KMS-11 (cell line): ENCODE measurements at regions not wholly inside any gene's neighbourhood (a gene's known extent, or its start where the extent isn't known, plus 50 kb on each side); places are given as distances from the start of the nearest gene placed in this dataset.

Experiments used
- H2AFZ ChIP-seq: fragments of 200-600 bp; sonication (generic); 2 replicates; pipeline ENCODE4 v1.6.1; 2016; ENCODE audit warnings: antibody characterized with exemption, mixed run types, low read depth
- H3K27ac ChIP-seq: fragments of 200-600 bp; sonication (generic); 2 replicates; pipeline ENCODE4 v1.6.1; 2016; ENCODE audit warnings: mild to moderate bottlenecking, mixed run types
- H3K27me3 ChIP-seq: fragments of 200-600 bp; sonication (generic); 2 replicates; pipeline ENCODE4 v1.6.1; 2017; ENCODE audit warnings: mild to moderate bottlenecking, low read depth, mixed run types, moderate library complexity; ENCODE audit not compliant: insufficient read depth
- H3K36me3 ChIP-seq: fragments of 200-600 bp; sonication (generic); 2 replicates; pipeline ENCODE4 v1.6.1; 2017; ENCODE audit warnings: mild to moderate bottlenecking, mixed run types; ENCODE audit not compliant: insufficient read depth
- H3K4me1 ChIP-seq: fragments of 200-600 bp; sonication (generic); 2 replicates; pipeline ENCODE4 v1.6.1; 2016; ENCODE audit warnings: mild to moderate bottlenecking, low read depth, mixed run types; ENCODE audit not compliant: poor library complexity, severe bottlenecking
- H3K4me2 ChIP-seq: fragments of 200-600 bp; sonication (generic); 2 replicates; pipeline ENCODE4 v1.7.0; 2016; ENCODE audit warnings: mild to moderate bottlenecking, mixed run types
- H3K4me3 ChIP-seq: fragments of 200-600 bp; sonication (generic); IDR thresholded peaks from 2 replicates; pipeline ENCODE4 v1.6.1; 2017; ENCODE audit warnings: low read depth, low read length, mixed read lengths; ENCODE audit not compliant: insufficient read depth
- H3K79me2 ChIP-seq: fragments of 200-600 bp; sonication (generic); 2 replicates; pipeline ENCODE4 v1.6.1; 2016; ENCODE audit warnings: low read depth, mixed run types; ENCODE audit not compliant: insufficient read depth
- H3K9ac ChIP-seq: fragments of 200-600 bp; sonication (generic); 2 replicates; pipeline ENCODE4 v1.6.1; 2016; ENCODE audit warnings: mild to moderate bottlenecking, mixed run types
- H4K20me1 ChIP-seq: fragments of 200-600 bp; sonication (generic); 2 replicates; pipeline ENCODE4 v1.6.1; 2016; ENCODE audit warnings: mild to moderate bottlenecking, mixed run types; ENCODE audit not compliant: insufficient read depth
- TF ChIP-seq, protein P1 (sequence below): fragments of 200-600 bp; sonication (generic); conservative IDR thresholded peaks from 2 replicates; pipeline ENCODE4 v1.6.1; 2017; ENCODE audit warnings: low read depth, mild to moderate bottlenecking, antibody characterized with exemption, low read length, moderate library complexity, mixed read lengths

DNA sequence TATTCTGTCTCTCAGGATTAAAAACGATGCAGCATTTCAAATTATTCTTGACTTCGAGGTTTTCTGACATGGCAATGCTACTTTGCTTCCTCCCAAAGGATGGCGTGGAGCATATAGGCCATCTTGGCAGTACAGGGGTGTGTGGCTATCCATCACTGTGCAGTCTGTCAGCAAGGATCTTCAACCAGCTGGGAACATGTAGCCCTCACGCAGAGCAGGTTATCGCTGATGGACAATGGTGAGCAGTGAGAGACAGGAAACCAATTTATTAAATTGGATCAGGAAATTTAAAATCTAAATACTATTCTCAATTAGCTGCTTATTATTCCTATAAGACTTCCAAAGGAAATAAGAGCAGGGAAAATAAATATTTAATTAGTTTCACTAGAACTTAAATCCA, 615.3 kb downstream of the OTOL1 start:
- Histone ChIP-seq H3K27me3 (no peaks in the 10 kb centered on the region), H3K9ac (no peak overlapping the region), H3K4me3 (no peak overlapping the region), H4K20me1 (no peaks in the 10 kb centered on the region), H3K4me1 (no peaks in the 10 kb centered on the region), H3K36me3 (no peaks in the 10 kb centered on the region), H3K4me2 (no peak overlapping the region), H3K79me2 (no peaks in the 10 kb centered on the region), H3K27ac (no peak overlapping the region), H2AFZ (no peak overlapping the region)
- TF ChIP-seq, protein P1, sequence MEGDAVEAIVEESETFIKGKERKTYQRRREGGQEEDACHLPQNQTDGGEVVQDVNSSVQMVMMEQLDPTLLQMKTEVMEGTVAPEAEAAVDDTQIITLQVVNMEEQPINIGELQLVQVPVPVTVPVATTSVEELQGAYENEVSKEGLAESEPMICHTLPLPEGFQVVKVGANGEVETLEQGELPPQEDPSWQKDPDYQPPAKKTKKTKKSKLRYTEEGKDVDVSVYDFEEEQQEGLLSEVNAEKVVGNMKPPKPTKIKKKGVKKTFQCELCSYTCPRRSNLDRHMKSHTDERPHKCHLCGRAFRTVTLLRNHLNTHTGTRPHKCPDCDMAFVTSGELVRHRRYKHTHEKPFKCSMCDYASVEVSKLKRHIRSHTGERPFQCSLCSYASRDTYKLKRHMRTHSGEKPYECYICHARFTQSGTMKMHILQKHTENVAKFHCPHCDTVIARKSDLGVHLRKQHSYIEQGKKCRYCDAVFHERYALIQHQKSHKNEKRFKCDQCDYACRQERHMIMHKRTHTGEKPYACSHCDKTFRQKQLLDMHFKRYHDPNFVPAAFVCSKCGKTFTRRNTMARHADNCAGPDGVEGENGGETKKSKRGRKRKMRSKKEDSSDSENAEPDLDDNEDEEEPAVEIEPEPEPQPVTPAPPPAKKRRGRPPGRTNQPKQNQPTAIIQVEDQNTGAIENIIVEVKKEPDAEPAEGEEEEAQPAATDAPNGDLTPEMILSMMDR, result no peak

DNA sequence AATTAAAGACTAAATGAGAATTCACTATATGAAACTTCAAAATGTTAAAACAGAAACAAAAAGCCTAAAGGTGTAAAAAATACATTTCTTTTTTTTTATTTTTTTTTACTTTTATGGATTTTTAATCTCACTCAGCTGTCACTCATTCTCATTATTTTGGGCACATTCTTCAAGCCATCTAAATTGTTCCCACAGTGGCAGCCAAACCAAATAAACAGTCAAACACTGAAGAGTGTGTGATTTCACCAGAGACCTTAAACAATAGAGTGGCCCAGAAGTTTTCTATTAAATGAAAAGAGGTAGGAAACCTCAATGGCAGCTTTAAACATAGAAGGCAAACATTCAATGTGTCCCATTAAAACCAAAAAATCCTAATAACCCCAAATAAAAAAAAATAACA, 616.1 kb downstream of the OTOL1 start:
- H4K20me1 ChIP-seq, result no peaks in the 10 kb centered on the region
- H3K27me3 ChIP-seq, result no peaks in the 10 kb centered on the region
- no peak overlapping the region for H3K27ac ChIP-seq
- no peak overlapping the region for H3K9ac ChIP-seq
- H3K4me1 ChIP-seq, result peaks cover 6% of the 10 kb centered on the region
- no peak overlapping the region for H2AFZ ChIP-seq
- no peaks in the 10 kb centered on the region for H3K36me3 ChIP-seq
- no peaks in the 10 kb centered on the region for H3K79me2 ChIP-seq
- H3K4me2 ChIP-seq, result no peak overlapping the region
- H3K4me3 ChIP-seq, result no peak overlapping the region
- TF ChIP-seq, protein P1, result no peak

DNA sequence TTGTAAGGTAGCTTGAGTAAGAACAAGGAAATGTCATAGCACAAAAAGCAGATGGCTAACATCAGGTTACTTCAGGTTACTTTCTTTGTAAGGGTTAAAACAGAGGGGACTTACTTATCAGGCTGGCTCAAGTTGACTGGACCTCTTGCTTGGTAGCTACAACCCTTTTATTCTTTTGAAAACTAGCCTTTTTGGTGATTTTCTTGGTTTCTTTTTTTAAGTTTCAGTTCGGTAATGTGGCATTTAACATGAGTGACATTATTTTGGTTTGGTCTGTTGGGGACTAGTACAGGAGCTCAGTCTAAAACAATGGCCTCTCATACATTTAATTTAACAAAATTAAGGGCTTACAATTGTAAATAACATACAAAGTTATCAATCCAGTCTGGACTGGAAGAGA, 621.4 kb downstream of the OTOL1 start:
- Histone ChIP-seq H3K4me1 (peaks cover 15% of the 10 kb centered on the region), H3K36me3 (no peaks in the 10 kb centered on the region), H2AFZ (peak overlapping the region; percentile 50; the same call in 1 of the 2 replicates), H3K4me2 (peak overlapping the region; percentile 56), H3K9ac (peak overlapping the region; percentile 19; the same call in 1 of the 2 replicates), H3K4me3 (no peak overlapping the region), H3K27ac (peak overlapping the region; percentile 40), H3K79me2 (no peaks in the 10 kb centered on the region), H3K27me3 (no peaks in the 10 kb centered on the region), H4K20me1 (no peaks in the 10 kb centered on the region)
- TF ChIP-seq, protein P1, result no peak

DNA sequence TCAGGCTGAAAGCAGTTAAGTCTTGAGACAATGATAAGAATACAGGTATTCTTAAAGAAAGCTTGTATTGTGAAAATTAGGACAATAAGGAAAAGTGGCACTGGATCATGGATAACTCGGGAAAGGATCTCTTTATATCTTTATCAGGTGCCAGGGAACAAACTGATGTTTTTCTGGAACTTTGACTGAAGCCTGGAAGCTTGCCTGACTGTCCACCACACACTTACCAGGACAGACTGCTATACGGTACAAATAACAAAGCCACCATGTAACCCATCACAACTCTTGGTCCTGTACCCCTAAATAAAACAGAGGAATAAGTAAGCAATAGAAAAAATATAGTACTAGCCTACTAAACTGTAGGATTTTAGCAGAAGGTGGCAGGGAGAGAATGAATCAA, 623.0 kb downstream of the OTOL1 start:
- no peak overlapping the region for H3K4me2 ChIP-seq
- H3K79me2 ChIP-seq, result no peaks in the 10 kb centered on the region
- H4K20me1 ChIP-seq, result no peaks in the 10 kb centered on the region
- no peak overlapping the region for H2AFZ ChIP-seq
- H3K27me3 ChIP-seq, result no peaks in the 10 kb centered on the region
- no peak overlapping the region for H3K4me3 ChIP-seq
- H3K4me1 ChIP-seq, result peaks cover 15% of the 10 kb centered on the region
- no peaks in the 10 kb centered on the region for H3K36me3 ChIP-seq
- TF ChIP-seq, protein P1, result no peak
- no peak overlapping the region for H3K27ac ChIP-seq
- no peak overlapping the region for H3K9ac ChIP-seq

DNA sequence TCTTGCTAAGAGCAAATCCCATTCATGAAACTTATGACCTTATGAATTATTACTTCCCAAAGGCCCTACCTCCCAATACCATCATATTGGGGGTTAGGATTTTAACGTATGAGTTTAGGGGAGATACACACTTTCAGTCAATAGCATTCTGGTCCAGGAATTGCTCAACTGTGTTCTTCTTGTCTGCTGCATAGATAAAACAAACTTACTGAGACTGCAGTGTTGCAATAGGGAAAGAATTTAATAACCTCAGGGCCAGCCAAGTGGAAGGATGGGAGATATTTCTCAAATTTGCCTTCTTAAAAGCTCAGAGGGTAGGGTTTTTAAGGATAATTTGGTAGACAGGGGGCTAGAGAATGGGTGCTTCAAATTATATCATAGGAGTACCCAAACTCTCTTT, 625.8 kb downstream of the OTOL1 start:
- Histone ChIP-seq H3K27me3 (no peaks in the 10 kb centered on the region), H3K4me3 (no peak overlapping the region), H2AFZ (no peak overlapping the region), H3K4me1 (peaks cover 12% of the 10 kb centered on the region), H3K79me2 (no peaks in the 10 kb centered on the region), H4K20me1 (no peaks in the 10 kb centered on the region), H3K9ac (no peak overlapping the region), H3K4me2 (no peak overlapping the region), H3K36me3 (no peaks in the 10 kb centered on the region), H3K27ac (no peak overlapping the region)
- TF ChIP-seq, protein P1, result no peak
